DND-41 (cell line): ENCODE measurements at regions not wholly inside any gene's neighbourhood (a gene's known extent, or its start where the extent isn't known, plus 50 kb on each side); places are given as distances from the start of the nearest gene placed in this dataset.

Experiments used
- ATAC-seq: fragments of 200-7000 bp; cut with Tn5 transposase; 3 replicates; pipeline ENCODE4 v1.9.1; 2021; ENCODE audit warnings: low read depth; ENCODE audit not compliant: insufficient read depth
- DNase-seq: peaks from one replicate; pipeline ENCODE4 v3.0.0-alpha.2; 2020
- H2AFZ ChIP-seq: 2 replicates; pipeline ENCODE4 v1.6.0; 2012; ENCODE audit warnings: low read depth, low read length
- H3K27ac ChIP-seq: 2 replicates; pipeline ENCODE4 v1.5.1; 2012; ENCODE audit warnings: low read length, inconsistent platforms
- H3K27me3 ChIP-seq: fragments of 200-600 bp; sonication (generic); 2 replicates; pipeline ENCODE4 v1.6.0; 2012; ENCODE audit warnings: low read length, mild to moderate bottlenecking, inconsistent platforms; ENCODE audit not compliant: insufficient read depth, poor library complexity
- H3K36me3 ChIP-seq: 2 replicates; pipeline ENCODE4 v1.5.1; 2012; ENCODE audit warnings: low read length, inconsistent platforms; ENCODE audit not compliant: insufficient read depth
- H3K4me1 ChIP-seq: 2 replicates; pipeline ENCODE4 v1.5.1; 2012; ENCODE audit warnings: mild to moderate bottlenecking, low read length; ENCODE audit not compliant: insufficient read depth
- H3K4me2 ChIP-seq: 2 replicates; pipeline ENCODE4 v1.6.0; 2012; ENCODE audit warnings: mild to moderate bottlenecking, moderate library complexity, low read length, inconsistent platforms; ENCODE audit not compliant: insufficient read depth
- H3K4me3 ChIP-seq, 2 experiments: fragments of 200-600 bp in 1 of 2; shearing (Covaris generic) in 1 of 2; 2 replicates each; pipeline ENCODE4 v1.5.1; 2012 to 2016; ENCODE audit warnings: inconsistent platforms in 2 of 2, low read length in 2 of 2, mild to moderate bottlenecking in 2 of 2, low read depth in 1 of 2, moderate library complexity in 1 of 2
- H3K79me2 ChIP-seq: 2 replicates; pipeline ENCODE4 v1.6.0; 2012; ENCODE audit warnings: low read length, inconsistent platforms; ENCODE audit not compliant: insufficient read depth
- H3K9ac ChIP-seq: 2 replicates; pipeline ENCODE4 v1.6.0; 2012; ENCODE audit warnings: low read depth, mild to moderate bottlenecking, inconsistent platforms, low read length, moderate library complexity
- H3K9me3 ChIP-seq: 2 replicates; pipeline ENCODE4 v1.5.1; 2012; ENCODE audit warnings: low read length, moderate library complexity, mild to moderate bottlenecking, inconsistent platforms; ENCODE audit not compliant: insufficient read depth, severe bottlenecking
- H4K20me1 ChIP-seq: 2 replicates; pipeline ENCODE4 v1.6.0; 2012; ENCODE audit warnings: low read length; ENCODE audit not compliant: insufficient read depth
- CTCF ChIP-seq: IDR thresholded peaks from 2 replicates; pipeline ENCODE4 v1.5.1; 2012; ENCODE audit warnings: borderline replicate concordance, low read length, moderate library complexity, mild to moderate bottlenecking; ENCODE audit not compliant: poor library complexity, severe bottlenecking; ENCODE audit errors: extremely low read depth
- EZH2 ChIP-seq: IDR thresholded peaks from 3 replicates; pipeline ENCODE4 v1.6.1; 2012; ENCODE audit warnings: borderline replicate concordance, low read depth, mild to moderate bottlenecking, moderate library complexity, low read length, inconsistent platforms; ENCODE audit not compliant: severe bottlenecking

- H3K9ac ChIP-seq, result no peak overlapping the region
- no peak overlapping the region for H3K27ac ChIP-seq
- H2AFZ ChIP-seq, result no peak overlapping the region
- H3K79me2 ChIP-seq, result no peaks in the 10 kb centered on the region
- TF ChIP-seq EZH2, result no peak
- no peak for TF ChIP-seq CTCF
- no peak overlapping the region for H3K4me3 ChIP-seq
- H3K4me1 ChIP-seq, result no peaks in the 10 kb centered on the region
- no peaks in the 10 kb centered on the region for H3K9me3 ChIP-seq
- peaks cover 17% of the 10 kb centered on the region for H3K27me3 ChIP-seq
- no peak for ATAC-seq
- H3K36me3 ChIP-seq, result no peaks in the 10 kb centered on the region
- DNase-seq, result no peak
- H3K4me2 ChIP-seq, result peak overlapping the region; percentile 39; the same call in 1 of the 2 replicates
- H4K20me1 ChIP-seq, result no peaks in the 10 kb centered on the region
These were observed 123.2 kb downstream of the GPX5 start for GRCh38 chr6:28648878-28649375.

GRCh38 chr6:28651161-28651560 lies 125.5 kb downstream of the GPX5 start:
- Histone ChIP-seq H3K27me3 (peaks cover 17% of the 10 kb centered on the region), H3K36me3 (no peaks in the 10 kb centered on the region), H2AFZ (no peak overlapping the region), H3K4me3 (no peak overlapping the region), H3K9me3 (no peaks in the 10 kb centered on the region), H4K20me1 (no peaks in the 10 kb centered on the region), H3K4me1 (no peaks in the 10 kb centered on the region), H3K9ac (no peak overlapping the region), H3K4me2 (no peak overlapping the region), H3K27ac (no peak overlapping the region), H3K79me2 (no peaks in the 10 kb centered on the region)
- TF ChIP-seq EZH2 (no peak), CTCF (no peak)
- ATAC-seq (no peak), DNase-seq (no peak)

- TF ChIP-seq CTCF (no peak), EZH2 (no peak)
- Histone ChIP-seq H3K4me2 (no peak overlapping the region), H3K27me3 (peaks cover 25% of the 10 kb centered on the region), H3K9me3 (no peaks in the 10 kb centered on the region), H2AFZ (no peak overlapping the region), H3K27ac (no peak overlapping the region), H4K20me1 (no peaks in the 10 kb centered on the region), H3K79me2 (no peaks in the 10 kb centered on the region), H3K4me1 (no peaks in the 10 kb centered on the region), H3K36me3 (no peaks in the 10 kb centered on the region), H3K4me3 (no peak overlapping the region), H3K9ac (no peak overlapping the region)
- ATAC-seq (no peak), DNase-seq (no peak)
These were observed 128.2 kb downstream of the GPX5 start for GRCh38 chr6:28653876-28654275.

GRCh38 chr6:28655164-28655563 lies 129.5 kb downstream of the GPX5 start:
- TF ChIP-seq EZH2 (no peak), CTCF (no peak)
- no peak for ATAC-seq
- H3K4me2 ChIP-seq, result no peak overlapping the region
- no peaks in the 10 kb centered on the region for H3K9me3 ChIP-seq
- no peaks in the 10 kb centered on the region for H3K36me3 ChIP-seq
- H3K9ac ChIP-seq, result no peak overlapping the region
- no peaks in the 10 kb centered on the region for H4K20me1 ChIP-seq
- H2AFZ ChIP-seq, result no peak overlapping the region
- no peaks in the 10 kb centered on the region for H3K4me1 ChIP-seq
- H3K4me3 ChIP-seq, result no peak overlapping the region
- H3K27ac ChIP-seq, result no peak overlapping the region
- peaks cover 23% of the 10 kb centered on the region for H3K27me3 ChIP-seq
- DNase-seq, result no peak
- no peaks in the 10 kb centered on the region for H3K79me2 ChIP-seq
